ENCODE measurements at regions not wholly inside any gene's neighbourhood (a gene's known extent, or its start where the extent isn't known, plus 50 kb on each side); places are given as distances from the start of the nearest gene placed in this dataset.

DNA sequence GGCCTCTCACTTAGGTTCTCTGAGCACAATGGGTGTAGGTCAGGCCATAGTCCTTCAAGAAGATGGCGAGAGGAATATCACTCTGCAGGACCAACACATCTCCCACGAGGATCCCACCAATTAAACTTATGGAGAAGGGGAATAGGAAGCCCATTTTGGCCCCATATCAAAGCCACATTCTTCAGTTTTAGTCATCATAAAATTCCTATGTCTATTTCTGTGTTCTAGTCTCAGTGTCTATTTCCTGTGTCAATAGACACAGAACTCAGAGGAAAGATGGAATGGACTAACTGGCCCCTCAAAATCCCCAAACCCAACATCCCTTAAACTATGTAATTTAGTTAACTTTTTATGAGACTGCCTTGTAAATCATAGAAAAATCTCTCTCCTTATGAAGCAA, 216.8 kb downstream of the HACE1 start:
- Histone ChIP-seq H3K27ac (ENCODE audit: extremely low read depth, low read depth, low read length) (no peak overlapping the region), H3K36me3 (ENCODE audit: control insufficient read depth, insufficient read depth, low read length) (no peaks in the 10 kb centered on the region), H4K20me1 (replicated peaks; ENCODE audit: control insufficient read depth, insufficient read depth, low read length) (0 out of 2 replicates have a peak, but pooled peaks cover 2% of the 10 kb centered on the region), H3K4me3 (no peak overlapping the region), H2AFZ (ENCODE audit: low read depth, low read length) (no peak overlapping the region), H3K4me2 (ENCODE audit: insufficient read depth, low read length) (no peak overlapping the region), H3K4me1 (replicated peaks in 1 of 2; ENCODE audit: control insufficient read depth in 2 of 2, insufficient read depth in 2 of 2, low read length in 2 of 2) (no peaks in the 10 kb centered on the region; a peak in 1 of 5 replicates), H3K27me3 (ENCODE audit: control insufficient read depth in 2 of 2, insufficient read depth in 2 of 2, low read length in 2 of 2) (peaks cover 0 to 5% of the 10 kb centered on the region in 2 experiments; a peak in 1 of 5 replicates), H3K9me1 (ENCODE audit: control insufficient read depth, insufficient read depth, low read length) (no peaks in the 10 kb centered on the region), H3K9ac (ENCODE audit: insufficient read depth in 1 of 2, low read depth in 2 of 2, low read length in 2 of 2) (no peak overlapping the region), H3K9me3 (replicated peaks; ENCODE audit: control insufficient read depth, insufficient read depth, low read depth, low read length) (no peaks in the 10 kb centered on the region), H3K79me2 (ENCODE audit: control insufficient read depth, insufficient read depth, low read length) (no peaks in the 10 kb centered on the region)
- POLR2A ChIA-PET: no interaction called here
- no peak for FAIRE-seq
- BruUV-seq (replicated peaks): no TSS peak
- 0% methylated on average over 2 of the region's 2 CpGs for WGBS (ENCODE audit: insufficient coverage, low coverage, missing lambda C conversion rate)
- intact Hi-C loops (cut with micrococcal nuclease) (no loop called here), in situ Hi-C loops (cut with MboI) (no loop called here)
- no peak for DNase-seq (ENCODE audit: extremely low read depth in 1 of 4, low spot score in 3 of 4)
- no peak for ATAC-seq
- CTCF ChIA-PET (ENCODE audit: low intra/inter-chr PET ratio): no interaction called here
- TF ChIP-seq SP1 (CRISPR knock-in tag; IDR thresholded peaks at IDR 0.05) (no peak), BDP1 (IDR thresholded peaks at IDR 0.05; ENCODE audit: insufficient read depth, insufficient read length) (no peak), MITF (IDR thresholded peaks at IDR 0.05) (no peak), ZNF354B (CRISPR knock-in tag; IDR thresholded peaks at IDR 0.05) (no peak), IRF2 (CRISPR knock-in tag; IDR thresholded peaks at IDR 0.05) (no peak), LARP7 (IDR thresholded peaks at IDR 0.05) (no peak), SMAD4 (CRISPR knock-in tag; conservative IDR thresholded peaks at IDR 0.05) (no peak), KLF13 (tag; IDR thresholded peaks at IDR 0.05; ENCODE audit: borderline replicate concordance, low read depth) (no peak), ZKSCAN8 (CRISPR knock-in tag; IDR thresholded peaks at IDR 0.05) (no peak), NCOA2 (IDR thresholded peaks at IDR 0.05; ENCODE audit: partially characterized antibody in 2 of 2) (no peak), MED1 (CRISPR knock-in tag; IDR thresholded peaks at IDR 0.05; ENCODE audit: borderline replicate concordance) (no peak), POLR2H (tag; IDR thresholded peaks at IDR 0.05; ENCODE audit: low read depth) (no peak), TRIM25 (IDR thresholded peaks at IDR 0.05; ENCODE audit: borderline replicate concordance) (no peak), SUPT5H (IDR thresholded peaks at IDR 0.05) (no peak), EZH2 (IDR thresholded peaks at IDR 0.05; ENCODE audit: borderline replicate concordance, low read depth, low read length) (no peak), ZNF79 (CRISPR knock-in tag; IDR thresholded peaks at IDR 0.05; ENCODE audit: low read depth) (no peak)
